Liver (tissue), 3 donors: ENCODE measurements at regions not wholly inside any gene's neighbourhood (a gene's known extent, or its start where the extent isn't known, plus 50 kb on each side); places are given as distances from the start of the nearest gene placed in this dataset.

Experiments used
- ATF3 ChIP-seq: IDR thresholded peaks from 2 replicates; pipeline ENCODE4 v1.6.1; 2016; ENCODE audit warnings: antibody characterized with exemption
- TF ChIP-seq, protein P1 (sequence below): IDR thresholded peaks from 2 replicates; pipeline ENCODE4 v1.6.1; 2016; ENCODE audit warnings: antibody characterized with exemption
- TF ChIP-seq, protein P2 (sequence below): fragments of 150-350 bp; IDR thresholded peaks from 2 replicates; pipeline ENCODE4 v1.5.1; 2017; ENCODE audit warnings: improper control_type of control experiment, low read depth, low read length; ENCODE audit not compliant: missing input control
- donor health status: healthy.
- donor health status: healthy.

- TF ChIP-seq, protein P1, sequence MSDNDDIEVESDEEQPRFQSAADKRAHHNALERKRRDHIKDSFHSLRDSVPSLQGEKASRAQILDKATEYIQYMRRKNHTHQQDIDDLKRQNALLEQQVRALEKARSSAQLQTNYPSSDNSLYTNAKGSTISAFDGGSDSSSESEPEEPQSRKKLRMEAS = no peak
- TF ChIP-seq, protein P2, sequence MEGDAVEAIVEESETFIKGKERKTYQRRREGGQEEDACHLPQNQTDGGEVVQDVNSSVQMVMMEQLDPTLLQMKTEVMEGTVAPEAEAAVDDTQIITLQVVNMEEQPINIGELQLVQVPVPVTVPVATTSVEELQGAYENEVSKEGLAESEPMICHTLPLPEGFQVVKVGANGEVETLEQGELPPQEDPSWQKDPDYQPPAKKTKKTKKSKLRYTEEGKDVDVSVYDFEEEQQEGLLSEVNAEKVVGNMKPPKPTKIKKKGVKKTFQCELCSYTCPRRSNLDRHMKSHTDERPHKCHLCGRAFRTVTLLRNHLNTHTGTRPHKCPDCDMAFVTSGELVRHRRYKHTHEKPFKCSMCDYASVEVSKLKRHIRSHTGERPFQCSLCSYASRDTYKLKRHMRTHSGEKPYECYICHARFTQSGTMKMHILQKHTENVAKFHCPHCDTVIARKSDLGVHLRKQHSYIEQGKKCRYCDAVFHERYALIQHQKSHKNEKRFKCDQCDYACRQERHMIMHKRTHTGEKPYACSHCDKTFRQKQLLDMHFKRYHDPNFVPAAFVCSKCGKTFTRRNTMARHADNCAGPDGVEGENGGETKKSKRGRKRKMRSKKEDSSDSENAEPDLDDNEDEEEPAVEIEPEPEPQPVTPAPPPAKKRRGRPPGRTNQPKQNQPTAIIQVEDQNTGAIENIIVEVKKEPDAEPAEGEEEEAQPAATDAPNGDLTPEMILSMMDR = no peak
- no peak for TF ChIP-seq ATF3
These were observed 622.7 kb downstream of the RAPGEF2 start for GRCh38 chr4:159725571-159725970.
